Fibroblast of lung (primary cell): ENCODE measurements at regions not wholly inside any gene's neighbourhood (a gene's known extent, or its start where the extent isn't known, plus 50 kb on each side); places are given as distances from the start of the nearest gene placed in this dataset.
A peak's percentile ranks its signal among the peaks of the same experiment; 100 is the strongest.

Experiments used
- DNase-seq, 2 donors: peaks; one replicate each; pipeline versions ENCODE4 v3.0.0 to v3.0.0-alpha.2; 2010; ENCODE audit warnings: low read depth in 2 of 2
- H2AFZ ChIP-seq: 2 replicates; pipeline ENCODE4 v1.5.1; 2012; ENCODE audit warnings: low read length, control low read depth, inconsistent platforms
- H3K27ac ChIP-seq: 2 replicates; pipeline ENCODE4 v1.5.1; 2011; ENCODE audit warnings: low read length, control low read depth; ENCODE audit not compliant: insufficient read depth
- H3K27me3 ChIP-seq: 2 replicates; pipeline ENCODE4 v1.5.1; 2011; ENCODE audit warnings: mild to moderate bottlenecking, low read length; ENCODE audit not compliant: control insufficient read depth, insufficient read depth
- H3K36me3 ChIP-seq: 2 replicates; pipeline ENCODE4 v1.5.1; 2011; ENCODE audit warnings: low read length; ENCODE audit not compliant: control insufficient read depth, insufficient read depth
- H3K4me1 ChIP-seq: 2 replicates; pipeline ENCODE4 v1.5.1; 2011; ENCODE audit warnings: low read length; ENCODE audit not compliant: control insufficient read depth, insufficient read depth; ENCODE audit errors: extremely low read depth
- H3K4me2 ChIP-seq: 2 replicates; pipeline ENCODE4 v1.5.1; 2011; ENCODE audit warnings: low read length, control low read depth; ENCODE audit not compliant: insufficient read depth; ENCODE audit errors: extremely low read depth
- H3K4me3 ChIP-seq, 4 experiments: fragments of 200-600 bp in 1 of 4; sonication (generic) in 1 of 4; replicated peaks in 1 of 4; 2 replicates each; pipeline ENCODE4 v1.5.1; 2011 to 2016; ENCODE audit warnings: low read length in 4 of 4, low read depth in 3 of 4, mild to moderate bottlenecking in 3 of 4, control low read depth in 2 of 4, inconsistent platforms in 1 of 4, mixed read lengths in 1 of 4; ENCODE audit not compliant: insufficient read depth in 1 of 4; ENCODE audit errors: control extremely low read depth in 1 of 4
- H3K79me2 ChIP-seq: 2 replicates; pipeline ENCODE4 v1.5.1; 2012; ENCODE audit warnings: mild to moderate bottlenecking, low read length, inconsistent platforms; ENCODE audit not compliant: control insufficient read depth, insufficient read depth
- H3K9ac ChIP-seq: 2 replicates; pipeline ENCODE4 v1.5.1; 2011; ENCODE audit warnings: mild to moderate bottlenecking, low read length, control low read depth; ENCODE audit not compliant: insufficient read depth
- H3K9me3 ChIP-seq: 2 replicates; pipeline ENCODE4 v1.5.1; 2012; ENCODE audit warnings: low read depth, low read length; ENCODE audit not compliant: control insufficient read depth, insufficient read depth
- H4K20me1 ChIP-seq: 2 replicates; pipeline ENCODE4 v1.5.1; 2011; ENCODE audit warnings: low read length; ENCODE audit not compliant: control insufficient read depth, insufficient read depth; ENCODE audit errors: extremely low read depth
- CTCF ChIP-seq, 2 donors: IDR thresholded peaks in 1 of 2; conservative IDR thresholded peaks in 1 of 2; 1 replicate in 1 of 2; 2 replicates in 1 of 2; pipeline ENCODE4 v1.5.1; 2011 to 2012; ENCODE audit warnings: low read length in 2 of 2, control low read depth in 1 of 2, inconsistent platforms in 1 of 2, low read depth in 1 of 2, mild to moderate bottlenecking in 1 of 2
- EZH2 ChIP-seq: IDR thresholded peaks from 2 replicates; pipeline ENCODE4 v1.5.1; 2012; ENCODE audit warnings: low read length, control low read depth, mild to moderate bottlenecking; ENCODE audit errors: missing control alignments

GRCh38 chr5:4855880-4856279 lies 284.2 kb upstream of the ADAMTS16 start:
- no peaks in the 10 kb centered on the region for H3K36me3 ChIP-seq
- no peak overlapping the region for H3K27ac ChIP-seq
- no peaks in the 10 kb centered on the region for H3K9me3 ChIP-seq
- H3K4me3 ChIP-seq, result no peak overlapping the region
- H4K20me1 ChIP-seq, result no peaks in the 10 kb centered on the region
- no peak for DNase-seq
- no peak for TF ChIP-seq CTCF (conservative IDR thresholded peaks at IDR 0.05 in 1 of 2, IDR thresholded peaks at IDR 0.05 in 1 of 2; ENCODE audit: low read depth in 1 of 2, low read length in 2 of 2)
- no peak for TF ChIP-seq EZH2
- H3K4me2 ChIP-seq, result no peak overlapping the region
- H3K27me3 ChIP-seq, result no peaks in the 10 kb centered on the region
- H3K9ac ChIP-seq, result no peak overlapping the region
- H2AFZ ChIP-seq, result no peak overlapping the region
- H3K79me2 ChIP-seq, result no peaks in the 10 kb centered on the region
- H3K4me1 ChIP-seq, result no peaks in the 10 kb centered on the region

GRCh38 chr5:4857761-4858160 lies 282.4 kb upstream of the ADAMTS16 start:
- TF ChIP-seq EZH2, result no peak
- TF ChIP-seq CTCF (conservative IDR thresholded peaks at IDR 0.05 in 1 of 2, IDR thresholded peaks at IDR 0.05 in 1 of 2; ENCODE audit: low read depth in 1 of 2, low read length in 2 of 2), result no peak
- Histone ChIP-seq H3K9me3 (no peaks in the 10 kb centered on the region), H3K27ac (no peak overlapping the region), H3K27me3 (no peaks in the 10 kb centered on the region), H4K20me1 (no peaks in the 10 kb centered on the region), H3K79me2 (no peaks in the 10 kb centered on the region), H2AFZ (no peak overlapping the region), H3K4me2 (no peak overlapping the region), H3K36me3 (no peaks in the 10 kb centered on the region), H3K4me1 (no peaks in the 10 kb centered on the region), H3K9ac (no peak overlapping the region), H3K4me3 (no peak overlapping the region)
- DNase-seq, result peak in 1 of 2 donors; percentile 56

GRCh38 chr5:4859500-4860235 lies 280.5 kb upstream of the ADAMTS16 start:
- no peak overlapping the region for H3K9ac ChIP-seq
- no peak overlapping the region for H3K27ac ChIP-seq
- no peaks in the 10 kb centered on the region for H3K36me3 ChIP-seq
- H3K79me2 ChIP-seq, result no peaks in the 10 kb centered on the region
- TF ChIP-seq EZH2 (no peak), CTCF (conservative IDR thresholded peaks at IDR 0.05 in 1 of 2, IDR thresholded peaks at IDR 0.05 in 1 of 2; ENCODE audit: low read depth in 1 of 2, low read length in 2 of 2) (no peak)
- no peaks in the 10 kb centered on the region for H4K20me1 ChIP-seq
- no peaks in the 10 kb centered on the region for H3K9me3 ChIP-seq
- H2AFZ ChIP-seq, result no peak overlapping the region
- H3K4me1 ChIP-seq, result no peaks in the 10 kb centered on the region
- DNase-seq, result no peak
- H3K4me3 ChIP-seq, result no peak overlapping the region
- no peak overlapping the region for H3K4me2 ChIP-seq
- H3K27me3 ChIP-seq, result no peaks in the 10 kb centered on the region
